NCI-H524 (cell line): ENCODE measurements at regions not wholly inside any gene's neighbourhood (a gene's known extent, or its start where the extent isn't known, plus 50 kb on each side); places are given as distances from the start of the nearest gene placed in this dataset.
A peak's percentile ranks its signal among the peaks of the same experiment; 100 is the strongest.

Source experiments
- DNase-seq, 2 experiments: peaks; one replicate each; lab custom pipeline; 2025; lab: John Stamatoyannopoulos, UW

DNA sequence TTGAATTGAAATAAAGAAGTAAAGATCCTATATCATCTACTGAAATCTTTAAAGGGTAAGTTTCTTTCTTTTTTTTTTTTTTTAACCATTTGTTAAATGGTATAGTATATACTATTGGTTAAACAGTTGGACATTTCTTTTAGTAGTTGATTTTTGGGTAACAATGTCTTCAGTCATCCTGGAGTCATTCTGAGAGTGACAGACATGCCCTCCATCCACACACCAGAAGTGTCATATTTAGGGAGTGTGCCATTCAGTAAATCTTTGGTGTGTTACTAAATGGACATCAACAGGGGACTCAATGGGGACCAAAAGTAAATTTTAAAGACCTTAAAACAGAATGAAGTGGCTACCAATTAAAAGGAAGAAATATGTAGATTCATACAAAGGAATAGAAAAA is 50.8 kb upstream of the SLC39A10 start:
- DNase-seq, result no peak

DNA sequence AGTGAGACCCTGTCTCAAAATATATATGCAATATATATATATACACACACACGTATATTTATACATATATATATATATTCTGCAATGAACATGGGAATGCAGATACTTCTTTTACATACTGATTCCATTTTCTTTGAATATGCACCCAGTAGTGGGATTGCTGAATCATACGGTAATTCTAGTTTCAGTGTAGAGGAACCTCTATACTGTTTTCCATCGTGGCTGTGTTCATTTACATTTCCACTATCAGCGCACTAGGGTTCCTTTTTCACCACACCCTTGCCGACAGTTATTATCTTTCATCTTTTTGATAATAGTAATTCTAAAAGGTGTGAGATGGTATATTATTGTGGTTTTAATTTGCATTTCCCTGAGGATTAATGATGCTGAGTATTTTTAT is 52.3 kb upstream of the SLC39A10 start:
- DNase-seq, result no peak

DNA sequence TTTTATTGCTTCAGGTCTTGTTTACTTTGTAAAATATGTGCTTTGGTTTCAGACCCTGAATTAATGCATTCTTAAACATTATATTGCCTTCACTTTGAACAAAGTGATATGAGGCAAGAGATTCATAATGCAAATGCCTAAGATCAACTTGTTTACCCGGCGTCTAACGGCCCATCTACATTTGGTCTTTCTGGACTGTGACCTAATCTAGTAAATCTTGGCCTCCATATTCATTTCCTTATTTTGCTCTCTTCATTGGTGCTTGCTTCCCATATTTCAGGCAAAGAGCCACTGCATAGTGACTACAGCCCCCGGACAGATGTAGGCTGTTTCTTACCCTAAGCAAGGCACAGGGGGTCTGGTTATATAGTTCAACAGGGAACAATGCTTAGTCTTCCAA is 53.0 kb upstream of the SLC39A10 start:
- DNase-seq, result no peak

DNA sequence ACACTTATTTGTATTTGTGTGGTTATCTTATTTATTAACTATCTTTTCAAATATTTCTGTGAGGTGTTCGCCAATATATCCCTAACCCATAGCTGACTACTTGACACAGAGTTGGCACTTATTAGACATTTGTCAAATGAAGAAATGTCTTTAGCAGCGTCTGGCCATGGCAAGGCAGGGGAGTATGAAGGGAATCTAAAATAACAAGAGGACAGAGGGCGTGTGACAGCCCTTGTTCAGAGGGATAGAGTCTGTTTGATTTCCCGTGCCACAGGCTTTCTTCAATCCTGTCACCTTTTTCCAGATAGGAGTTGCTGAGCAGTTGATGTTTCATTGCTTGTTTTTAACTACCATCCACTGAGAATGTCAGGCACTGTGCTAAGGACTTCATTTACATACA is 53.6 kb upstream of the SLC39A10 start:
- DNase-seq, result no peak

DNA sequence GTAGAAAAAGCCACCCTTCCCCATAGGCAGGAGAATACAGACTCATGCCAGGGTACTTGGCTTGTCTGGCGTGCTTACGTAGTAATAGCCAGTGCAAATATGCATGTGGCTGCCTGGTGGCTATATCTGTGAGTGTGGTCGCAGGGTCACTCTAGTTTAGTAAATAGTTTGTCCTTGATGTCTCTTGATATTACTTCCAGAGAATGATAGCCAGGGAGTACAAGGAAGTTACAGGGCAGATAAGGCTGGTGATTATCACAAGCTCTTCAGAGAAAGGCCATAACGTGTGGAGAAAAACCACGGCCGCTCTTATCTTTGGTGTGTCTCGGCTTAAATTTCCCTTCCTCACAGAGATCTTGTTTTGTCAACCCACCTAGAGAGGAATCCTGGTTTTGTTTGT is 54.3 kb upstream of the SLC39A10 start:
- DNase-seq, result no peak

DNA sequence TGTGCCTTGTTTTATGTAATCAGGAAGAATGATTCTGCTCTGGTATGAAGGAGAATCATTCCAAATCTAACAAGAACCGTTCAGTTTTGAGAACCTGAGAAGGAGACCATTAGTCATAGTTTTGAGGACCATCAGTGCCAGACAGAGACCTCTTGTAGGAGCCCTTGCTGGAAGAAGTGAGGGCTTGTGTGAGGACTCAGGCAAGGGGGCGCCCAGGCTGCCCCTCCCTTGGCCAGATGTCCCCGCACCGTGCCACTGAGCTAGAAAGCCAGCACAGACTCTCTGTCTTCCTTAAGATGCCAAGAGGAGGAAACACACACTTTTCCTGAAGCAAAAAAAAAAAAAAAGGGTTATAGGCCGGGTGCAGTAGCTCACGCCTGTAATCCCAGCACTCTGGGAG is 55.7 kb upstream of the SLC39A10 start:
- no peak for DNase-seq

DNA sequence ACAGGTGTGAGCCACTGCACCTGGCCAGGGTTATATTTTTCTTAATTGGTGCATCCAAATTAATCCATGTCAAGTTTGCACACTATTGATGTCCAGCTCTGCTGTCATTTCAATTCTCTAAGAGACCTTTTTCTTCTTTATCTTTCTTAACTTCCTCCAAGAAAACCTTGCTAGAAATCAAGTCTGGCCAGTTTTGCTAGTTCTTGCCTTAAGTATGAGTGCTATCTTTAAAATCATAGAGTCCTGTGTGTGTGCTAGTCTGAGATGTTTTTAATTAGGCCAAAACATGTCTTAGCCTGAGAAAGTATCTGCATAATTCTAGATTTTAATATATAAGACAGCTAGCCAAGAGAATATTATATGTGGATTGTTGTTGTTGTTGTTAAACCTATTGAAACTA is 56.2 kb upstream of the SLC39A10 start:
- no peak for DNase-seq

DNA sequence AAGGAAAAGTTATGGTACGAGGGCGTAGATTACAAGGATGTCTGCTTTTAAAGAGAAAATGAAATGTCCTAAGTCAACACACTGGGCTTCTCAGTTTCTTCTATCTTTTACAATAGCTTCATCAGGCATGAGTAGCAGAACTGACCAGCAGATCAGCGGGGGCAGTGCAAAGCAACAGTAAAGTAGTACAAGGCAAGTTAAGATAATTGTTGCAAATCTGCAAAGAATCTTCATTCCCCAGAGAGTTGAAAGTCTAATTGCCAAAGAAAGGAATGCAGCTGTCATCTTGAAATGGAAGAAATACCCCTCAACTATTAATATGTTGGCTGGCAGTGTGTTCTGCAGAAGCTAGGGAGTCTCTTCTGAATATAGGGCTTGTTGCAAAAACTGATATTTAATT is 60.2 kb upstream of the SLC39A10 start:
- no peak for DNase-seq

DNA sequence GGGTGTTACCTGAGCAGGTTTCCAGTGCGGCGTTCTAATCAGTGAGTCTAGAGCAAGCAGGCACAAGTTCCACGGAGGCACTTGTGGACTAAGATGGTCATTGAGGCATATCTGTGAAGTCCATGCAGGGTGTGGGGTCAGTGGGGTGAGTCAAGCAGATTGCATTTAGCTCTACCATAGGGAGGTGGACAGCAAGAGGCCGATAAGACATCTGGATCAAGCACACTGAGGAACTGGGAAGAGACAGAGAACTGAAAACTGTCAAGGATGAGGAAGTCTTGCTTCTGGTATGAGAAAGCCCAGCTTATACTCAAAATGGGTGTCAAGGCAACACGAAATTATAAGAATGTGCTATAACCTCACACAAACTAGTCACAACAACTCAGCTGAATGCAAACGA is 61.2 kb upstream of the SLC39A10 start:
- DNase-seq, result no peak

DNA sequence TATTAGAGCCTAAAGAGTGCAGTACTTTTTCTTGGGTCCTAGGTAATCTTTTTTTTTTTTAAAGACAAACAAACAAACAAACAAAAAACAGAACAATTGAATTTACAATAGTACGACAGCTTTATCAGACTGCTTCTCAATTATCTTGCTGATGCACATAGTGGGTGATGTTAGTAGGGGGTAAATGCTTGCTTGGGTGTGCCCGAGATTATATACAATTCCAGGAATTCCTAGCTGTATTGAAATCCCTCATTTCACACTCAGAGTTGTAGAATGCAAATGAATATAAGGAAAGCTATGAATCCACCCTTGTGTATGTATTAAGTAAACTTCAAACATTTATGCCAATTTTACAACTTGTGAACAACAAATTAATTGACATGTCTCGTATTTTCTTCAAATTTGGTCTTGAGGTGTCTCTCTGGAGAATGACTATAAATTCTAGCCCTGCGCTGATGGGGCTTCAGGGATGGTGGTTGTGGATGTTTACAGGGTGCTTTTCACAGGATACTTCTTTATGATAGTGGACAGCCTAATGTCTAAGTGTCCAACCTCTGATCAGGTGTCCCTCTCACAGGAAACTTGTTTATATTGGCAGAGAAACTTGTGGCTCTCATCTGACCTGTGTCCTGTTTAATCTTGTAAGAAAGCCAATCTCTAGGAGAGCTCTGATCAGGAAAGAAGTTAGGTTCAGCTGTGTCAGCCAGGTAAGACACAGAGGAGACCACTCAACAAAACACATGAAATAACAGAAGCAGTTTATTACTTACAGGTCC is 61.9 kb upstream of the SLC39A10 start:
- no peak for DNase-seq

DNA sequence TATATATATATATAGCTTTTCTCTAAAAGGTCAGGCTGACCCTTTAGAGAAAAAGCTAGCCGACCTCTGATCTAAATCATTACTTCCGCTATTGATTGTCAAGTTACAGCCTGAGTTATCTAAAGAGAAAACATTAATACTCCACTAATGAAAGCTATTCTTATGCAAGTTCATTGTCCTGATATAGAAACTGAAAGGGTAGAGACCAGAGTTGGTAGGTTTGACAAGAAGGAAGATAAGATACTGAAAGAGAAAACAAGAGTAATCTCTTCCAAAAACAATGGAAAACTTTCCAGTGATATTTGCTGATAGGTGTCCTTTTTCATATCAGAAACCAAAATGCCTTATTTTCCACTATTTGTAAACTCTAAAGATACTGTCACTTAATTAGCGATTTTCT is 62.8 kb upstream of the SLC39A10 start:
- DNase-seq, result no peak

DNA sequence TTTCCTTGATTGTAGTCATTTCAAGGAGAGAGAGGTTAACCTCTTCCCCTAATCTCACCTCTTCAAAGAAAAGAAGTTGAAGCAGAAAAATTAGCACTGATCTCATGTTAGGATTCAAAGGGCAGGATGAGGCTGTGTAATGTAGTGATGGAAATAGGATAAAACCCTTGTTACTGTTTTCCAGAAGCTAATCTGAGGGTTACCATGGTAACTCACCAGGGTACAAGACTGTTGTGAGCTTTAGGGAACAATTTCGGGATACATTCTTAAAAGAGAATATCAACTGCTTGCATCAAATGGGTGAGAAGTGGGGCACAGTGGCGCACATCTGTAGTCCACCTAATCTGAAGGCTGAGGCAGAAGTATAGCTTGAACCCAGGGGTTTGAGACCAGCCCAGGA is 64.9 kb upstream of the SLC39A10 start:
- no peak for DNase-seq

DNA sequence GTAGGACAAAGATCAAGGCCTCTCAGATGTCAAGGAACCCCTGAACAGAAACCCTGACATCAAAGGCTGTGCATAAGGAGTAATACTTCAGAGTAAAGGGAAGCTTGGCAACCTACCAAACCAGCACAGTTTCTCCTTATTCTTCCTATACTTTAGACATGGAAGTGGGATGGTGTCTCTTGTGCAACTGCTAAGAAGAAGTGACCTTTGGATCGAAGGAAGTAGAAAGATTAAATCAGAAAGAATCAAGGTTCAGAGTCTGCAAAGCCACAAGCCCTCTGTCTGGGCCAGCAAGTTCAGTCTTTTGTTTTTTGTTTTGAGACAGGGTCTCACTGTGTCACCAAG is 66.2 kb upstream of the SLC39A10 start:
- no peak for DNase-seq

DNA sequence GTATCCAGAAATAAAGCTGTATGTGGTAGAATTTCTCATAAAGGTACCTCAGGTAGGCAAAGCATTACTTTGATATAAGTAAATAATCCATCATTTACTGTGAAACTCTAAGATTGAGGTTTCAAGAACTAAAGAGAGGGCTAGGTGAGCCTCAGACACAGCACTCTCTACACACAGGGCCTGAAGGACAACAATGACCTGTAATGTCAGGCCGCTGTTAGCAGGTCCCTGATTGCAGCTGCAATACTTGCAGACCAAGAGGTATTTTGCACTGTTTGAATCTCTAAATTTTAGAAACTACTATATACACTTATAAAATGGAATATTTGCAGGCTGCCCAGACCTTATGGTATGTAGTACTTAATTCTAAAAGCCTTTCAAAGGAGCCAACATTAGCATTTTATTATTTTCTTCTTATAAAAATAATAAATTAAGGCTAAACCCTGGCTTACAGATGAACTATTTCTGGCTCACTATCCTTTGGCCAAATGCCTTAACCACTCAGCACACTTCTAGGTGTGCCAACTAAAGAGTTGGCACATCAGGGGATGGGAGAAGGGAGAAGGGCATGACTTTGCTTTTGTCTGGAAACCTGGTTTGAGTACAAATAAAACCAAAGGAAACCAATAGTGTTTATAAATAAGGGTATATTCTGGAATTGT is 66.7 kb upstream of the SLC39A10 start:
- DNase-seq, result no peak

DNA sequence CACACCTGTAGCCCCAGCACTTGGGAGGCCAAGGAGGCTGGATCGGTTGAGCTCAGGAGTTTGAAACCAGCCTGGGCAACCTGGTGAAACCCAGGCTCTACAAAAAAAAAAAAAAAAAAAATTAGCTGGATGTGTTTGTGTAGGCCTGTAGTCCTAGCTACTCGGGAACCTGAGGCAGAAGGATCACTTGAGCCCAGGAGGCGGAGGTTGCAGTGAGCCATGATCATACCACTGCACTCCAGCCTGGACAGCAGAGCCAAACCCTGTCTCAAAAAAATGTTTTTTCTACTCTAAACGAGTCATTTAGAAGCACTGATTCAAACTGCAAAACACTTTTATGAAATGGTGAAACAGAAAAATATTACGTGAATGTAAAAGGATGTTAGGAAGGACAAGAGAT is 69.1 kb upstream of the SLC39A10 start:
- DNase-seq, result no peak

DNA sequence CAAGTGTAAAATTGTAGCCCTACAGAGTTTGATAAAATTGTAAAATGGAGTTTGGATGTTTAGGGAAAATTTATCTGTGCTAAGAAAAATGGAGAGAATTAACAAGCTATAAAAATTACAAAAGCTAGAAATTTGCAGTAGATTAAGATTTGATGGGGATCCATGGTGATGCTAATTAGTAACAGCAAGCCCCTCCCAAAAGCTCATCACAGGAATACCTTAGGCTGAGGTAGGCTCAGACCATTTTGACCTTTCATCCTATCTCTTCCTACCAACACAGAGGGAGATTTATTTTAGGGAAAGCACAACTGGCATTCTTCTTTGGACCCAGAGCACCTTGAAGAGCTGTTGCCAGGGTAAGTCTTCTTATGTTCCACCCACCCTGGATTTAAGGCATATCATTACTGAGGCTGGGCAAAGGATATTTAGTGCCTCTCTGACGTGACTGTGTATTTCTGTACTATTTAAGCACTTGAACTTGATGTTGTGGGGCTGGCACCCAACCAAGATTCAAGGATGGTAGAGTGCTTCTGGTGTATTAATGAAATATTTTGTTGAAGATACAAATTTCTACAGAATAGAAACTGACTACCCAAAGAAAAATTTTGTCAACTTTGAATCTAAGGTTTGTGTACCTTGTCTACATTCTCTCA is 70.8 kb upstream of the SLC39A10 start:
- DNase-seq, result no peak

DNA sequence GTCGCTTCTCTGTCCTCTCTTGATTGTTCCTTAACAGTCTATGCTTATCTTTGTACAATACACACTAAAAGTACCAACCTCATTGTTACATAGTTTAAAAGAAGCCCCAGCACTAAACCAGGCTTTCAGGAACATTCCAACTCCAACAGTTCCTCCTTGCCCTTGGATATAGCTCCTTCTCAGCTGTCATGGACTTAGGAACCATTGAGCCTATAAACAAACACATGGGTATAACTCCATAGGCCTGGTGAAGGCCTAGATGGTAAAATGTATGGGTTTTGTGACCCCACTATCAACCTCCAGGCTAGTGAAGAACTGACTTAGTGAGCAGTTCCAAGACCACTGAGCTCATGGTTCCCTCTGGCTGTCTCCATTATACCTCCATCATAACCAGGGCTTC is 74.8 kb upstream of the SLC39A10 start:
- no peak for DNase-seq

DNA sequence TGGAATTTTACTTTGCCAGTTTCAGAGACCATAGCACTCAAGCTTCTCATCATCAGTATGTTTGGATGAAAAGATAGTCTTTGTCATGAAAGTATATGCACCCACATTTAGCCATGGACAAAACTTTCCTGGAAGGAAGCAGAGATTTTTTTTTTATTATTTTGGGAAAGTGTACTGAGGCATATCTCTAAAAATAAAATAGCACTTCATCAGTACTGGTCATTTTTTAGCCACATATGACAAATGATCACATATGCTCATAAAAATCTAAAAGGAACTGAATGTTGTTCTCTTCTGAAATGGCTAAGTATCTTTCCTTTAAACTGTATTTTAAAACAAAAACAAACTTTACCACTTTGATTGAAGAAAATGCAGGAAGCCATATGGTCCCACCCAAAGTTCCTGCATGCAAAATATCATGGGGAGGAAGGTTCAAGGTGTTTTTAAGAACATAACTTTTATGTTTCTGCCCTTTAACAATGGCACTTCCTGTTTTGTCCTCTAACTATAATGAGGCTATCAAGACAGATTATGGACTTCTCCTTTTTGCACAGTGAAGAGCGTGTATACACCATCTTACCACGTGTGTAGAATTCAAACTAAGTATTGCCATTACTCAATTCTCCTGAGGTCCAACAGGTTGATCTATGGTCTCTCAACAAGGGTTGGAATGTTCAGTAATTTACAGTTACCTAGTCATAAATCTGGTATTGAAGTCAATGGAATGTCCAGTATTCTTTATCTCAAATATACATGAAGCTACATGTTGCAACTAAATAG is 77.1 kb upstream of the SLC39A10 start:
- no peak for DNase-seq

DNA sequence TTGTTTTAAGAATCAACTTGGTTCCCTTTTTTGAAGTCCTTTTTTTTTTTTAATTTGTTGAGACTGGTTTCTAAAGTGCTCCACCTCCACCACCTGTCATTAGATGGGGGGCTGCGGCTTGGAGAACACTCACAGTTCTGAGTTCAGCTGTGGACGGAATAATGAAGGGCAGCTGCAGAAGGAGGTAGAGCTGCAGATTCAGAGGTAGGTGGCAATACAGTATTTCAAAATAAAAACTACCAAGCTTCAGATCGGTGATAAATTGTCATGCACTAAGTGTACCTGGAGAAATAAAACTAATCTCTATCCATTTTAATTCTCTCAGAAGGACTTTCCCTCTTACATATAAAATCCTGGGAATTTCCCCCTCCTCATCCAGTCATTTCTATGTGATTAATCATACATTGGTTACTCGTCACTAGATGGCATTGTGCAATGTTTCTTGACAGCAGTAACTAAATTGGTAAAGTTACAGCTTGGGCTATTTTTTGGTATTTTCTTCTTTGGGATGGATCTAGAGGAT is 81.1 kb upstream of the SLC39A10 start:
- DNase-seq, result peak in 1 of 2 experiments; percentile 61

DNA sequence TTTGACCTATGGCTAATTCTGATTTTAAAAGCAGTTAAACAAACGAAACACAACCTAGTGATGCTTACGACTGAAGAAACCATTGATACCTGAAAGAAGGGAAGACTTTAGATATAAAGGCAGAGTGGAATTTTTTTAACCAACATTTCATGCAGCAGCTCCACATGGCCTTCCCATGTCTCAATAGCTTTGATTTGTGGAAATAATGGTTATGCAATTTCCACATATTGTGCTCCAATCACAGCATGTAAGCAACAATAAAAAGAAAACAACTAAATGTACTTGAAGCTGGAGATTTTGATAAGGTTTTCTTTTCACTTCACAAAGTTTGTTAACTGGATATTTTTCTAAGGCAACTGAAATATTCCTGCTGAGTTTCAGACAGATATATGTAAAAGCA is 82.0 kb upstream of the SLC39A10 start:
- no peak for DNase-seq

DNA sequence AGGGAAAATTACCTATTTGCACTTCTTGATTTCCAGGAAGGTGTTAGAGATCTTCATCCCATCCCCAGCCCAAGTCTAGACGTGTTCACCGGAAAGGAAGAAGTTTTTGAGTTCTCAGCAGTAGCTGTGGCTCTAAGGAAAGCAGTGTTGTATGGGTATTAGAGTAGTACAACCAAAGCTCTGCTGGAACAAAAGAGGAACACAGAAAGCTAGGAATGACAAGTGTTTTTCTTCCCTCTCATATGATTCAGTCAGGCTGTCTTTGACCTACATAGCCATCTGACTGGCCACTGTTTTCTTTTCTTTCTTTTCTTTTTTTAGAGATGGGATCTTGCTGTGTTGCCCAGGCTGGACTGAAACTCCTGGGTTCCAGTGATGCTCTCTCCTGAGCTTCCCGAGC is 82.7 kb upstream of the SLC39A10 start:
- DNase-seq, result no peak

DNA sequence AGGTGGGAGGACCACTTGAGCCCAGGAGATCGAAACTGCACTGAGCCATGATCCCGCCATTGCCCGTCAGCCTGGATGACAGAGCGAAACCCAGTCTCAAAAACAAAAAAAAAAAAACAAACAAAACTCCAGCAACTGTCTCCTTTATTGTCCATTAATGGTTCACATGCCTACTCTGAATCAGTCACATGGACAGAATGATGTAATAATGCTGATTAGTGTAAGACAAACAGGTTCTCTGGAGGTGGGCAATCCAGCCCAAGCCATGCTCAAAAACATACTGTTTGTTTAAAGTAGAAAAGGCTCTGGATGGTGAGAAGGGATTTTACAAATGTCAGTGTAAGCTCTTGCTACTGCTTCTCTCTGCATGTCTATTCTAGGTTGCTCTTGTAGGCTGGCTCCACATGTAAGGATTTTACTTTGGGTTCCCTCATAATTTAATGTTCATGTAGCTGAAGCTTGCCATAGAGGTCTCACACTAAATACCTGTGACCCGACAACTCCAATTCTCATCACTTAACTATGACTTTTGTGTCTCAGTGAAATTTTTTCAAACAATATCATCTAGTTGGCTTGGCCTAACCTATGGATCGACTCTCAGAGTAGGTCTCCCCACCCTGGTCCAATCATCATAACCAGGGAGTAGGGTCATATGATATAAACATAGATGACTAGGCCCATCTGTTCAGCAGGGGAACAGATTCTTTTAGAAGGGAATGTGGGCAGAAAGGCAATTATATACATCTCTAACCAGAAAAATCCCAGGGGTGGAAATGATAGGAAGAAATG is 83.9 kb upstream of the SLC39A10 start:
- DNase-seq, result peak in 1 of 2 experiments; percentile 22
